Mesenchymal stem cell (in vitro differentiated cells and primary cell): ENCODE measurements at regions not wholly inside any gene's neighbourhood (a gene's known extent, or its start where the extent isn't known, plus 50 kb on each side); places are given as distances from the start of the nearest gene placed in this dataset.
"Not testable (repeated sequence)": the region's sequence is repeated elsewhere in the genome, so short reads cannot be mapped to it uniquely, and the experiment has no call there.

Experiments used
- DNase-seq: peaks from one replicate; pipeline ENCODE4 v3.0.0-alpha.2; 2013
- H2AFZ ChIP-seq: one replicate; pipeline ENCODE4 v1.6.1; 2013; ENCODE audit warnings: low read depth, mild to moderate bottlenecking, control low read depth, inconsistent platforms, low read length, moderate library complexity
- H2AK5ac ChIP-seq: 2 replicates; pipeline ENCODE4 v1.6.1; 2013; ENCODE audit warnings: low read length, moderate library complexity, mild to moderate bottlenecking, inconsistent platforms; ENCODE audit not compliant: severe bottlenecking
- H2BK120ac ChIP-seq: one replicate; pipeline ENCODE4 v1.6.1; 2013; ENCODE audit warnings: low read depth, mild to moderate bottlenecking, inconsistent platforms, low read length, moderate library complexity
- H2BK12ac ChIP-seq, 2 experiments: one replicate each; pipeline ENCODE4 v1.6.1; 2013; ENCODE audit warnings: inconsistent platforms in 2 of 2, low read length in 2 of 2, mild to moderate bottlenecking in 2 of 2, moderate library complexity in 2 of 2, control low read depth in 1 of 2
- H2BK15ac ChIP-seq: one replicate; pipeline ENCODE4 v1.6.1; 2013; ENCODE audit warnings: mild to moderate bottlenecking, low read depth, inconsistent platforms; ENCODE audit not compliant: poor library complexity, severe bottlenecking
- H2BK5ac ChIP-seq: 2 replicates; pipeline ENCODE4 v1.6.1; 2013; ENCODE audit warnings: low read depth, mild to moderate bottlenecking, low read length, control low read depth, inconsistent platforms; ENCODE audit not compliant: poor library complexity, severe bottlenecking
- H3K14ac ChIP-seq, 2 experiments: one replicate each; pipeline ENCODE4 v1.6.1; 2013; ENCODE audit warnings: inconsistent platforms in 2 of 2, low read length in 2 of 2, control low read depth in 1 of 2, mild to moderate bottlenecking in 1 of 2, moderate library complexity in 1 of 2
- H3K18ac ChIP-seq, 2 experiments: one replicate each; pipeline ENCODE4 v1.6.1; 2013; ENCODE audit warnings: inconsistent platforms in 2 of 2, low read length in 2 of 2, control low read depth in 1 of 2, low read depth in 1 of 2, mild to moderate bottlenecking in 1 of 2
- H3K23ac ChIP-seq, 2 experiments: one replicate each; pipeline ENCODE4 v1.6.1; 2013; ENCODE audit warnings: inconsistent platforms in 2 of 2, low read length in 2 of 2, mild to moderate bottlenecking in 2 of 2, moderate library complexity in 2 of 2, control low read depth in 1 of 2
- H3K27ac ChIP-seq: 2 replicates; pipeline ENCODE4 v1.5.1; 2013; ENCODE audit warnings: mild to moderate bottlenecking, moderate library complexity, low read length, control low read depth, inconsistent platforms; ENCODE audit not compliant: poor library complexity, severe bottlenecking
- H3K27me3 ChIP-seq, 2 experiments: 2 replicates each; pipeline versions ENCODE4 v1.6.1 to v1.7.0; 2013; ENCODE audit warnings: low read length in 2 of 2, mild to moderate bottlenecking in 2 of 2, moderate library complexity in 2 of 2, control low read depth in 1 of 2, inconsistent platforms in 1 of 2; ENCODE audit not compliant: control insufficient read depth in 1 of 2, insufficient read depth in 1 of 2
- H3K36me3 ChIP-seq, 2 experiments: 2 replicates each; pipeline versions ENCODE4 v1.6.1 to v1.7.0; 2013; ENCODE audit warnings: low read length in 2 of 2, control low read depth in 1 of 2, inconsistent platforms in 1 of 2, low read depth in 1 of 2, mild to moderate bottlenecking in 1 of 2; ENCODE audit not compliant: insufficient read depth in 2 of 2, control insufficient read depth in 1 of 2
- H3K4ac ChIP-seq, 2 experiments: one replicate each; pipeline ENCODE4 v1.6.1; 2013; ENCODE audit warnings: inconsistent platforms in 2 of 2, low read length in 2 of 2, mild to moderate bottlenecking in 2 of 2, moderate library complexity in 2 of 2, control low read depth in 1 of 2, low read depth in 1 of 2
- H3K4me1 ChIP-seq: 2 replicates; pipeline ENCODE4 v1.6.1; 2013; ENCODE audit warnings: low read depth, low read length, control low read depth; ENCODE audit not compliant: control insufficient read depth, insufficient read depth
- H3K4me2 ChIP-seq: 2 replicates; pipeline ENCODE4 v1.6.1; 2013; ENCODE audit warnings: low read length, mild to moderate bottlenecking, inconsistent platforms; ENCODE audit not compliant: poor library complexity, severe bottlenecking
- H3K4me3 ChIP-seq, 2 experiments: 2 replicates each; pipeline versions ENCODE4 v1.5.1 to v1.7.0; 2013; ENCODE audit warnings: low read length in 2 of 2, mild to moderate bottlenecking in 2 of 2, control low read depth in 1 of 2, low read depth in 1 of 2; ENCODE audit not compliant: insufficient read depth in 1 of 2
- H3K79me1 ChIP-seq: replicated peaks from 2 replicates; pipeline ENCODE4 v1.6.1; 2013; ENCODE audit warnings: mild to moderate bottlenecking, control low read depth, low read length, inconsistent platforms; ENCODE audit not compliant: poor library complexity, severe bottlenecking
- H3K9ac ChIP-seq: 2 replicates; pipeline ENCODE4 v1.7.0; 2013; ENCODE audit warnings: mild to moderate bottlenecking, low read length, moderate library complexity
- H3K9me3 ChIP-seq: 2 replicates; pipeline ENCODE4 v1.7.0; 2013; ENCODE audit warnings: mild to moderate bottlenecking, low read length; ENCODE audit not compliant: control insufficient read depth
- H4K8ac ChIP-seq: one replicate; pipeline ENCODE4 v1.6.1; 2013; ENCODE audit warnings: inconsistent platforms, mild to moderate bottlenecking, low read length, moderate library complexity
- H4K91ac ChIP-seq: one replicate; pipeline ENCODE4 v1.6.1; 2013; ENCODE audit warnings: mild to moderate bottlenecking, low read length, inconsistent platforms
- WGBS: methylation state at CpG from one replicate; pipeline ENCODE4 v1.1.7; 2013; ENCODE audit warnings: mixed read lengths; 5-methylcytosine and 5-hydroxymethylcytosine counted together

- H3K27me3 ChIP-seq = no peaks in the 10 kb centered on the region
- no peak overlapping the region for H3K23ac ChIP-seq
- no peak overlapping the region for H4K91ac ChIP-seq
- H3K9ac ChIP-seq = no peak overlapping the region
- H3K14ac ChIP-seq = no peak overlapping the region
- H4K8ac ChIP-seq = no peak overlapping the region
- no peak overlapping the region for H2BK15ac ChIP-seq
- no peak overlapping the region for H2AFZ ChIP-seq
- no peak overlapping the region for H3K4me3 ChIP-seq
- no peaks in the 10 kb centered on the region for H3K4me1 ChIP-seq
- no peak for DNase-seq
- H2BK12ac ChIP-seq = no peak overlapping the region
- H3K36me3 ChIP-seq = no peaks in the 10 kb centered on the region
- no peaks in the 10 kb centered on the region for H3K79me1 ChIP-seq
- H3K4me2 ChIP-seq = no peak overlapping the region
- H3K27ac ChIP-seq = no peak overlapping the region
- H2BK120ac ChIP-seq = no peak overlapping the region
- no peak overlapping the region for H3K4ac ChIP-seq
- H3K9me3 ChIP-seq = no peaks in the 10 kb centered on the region
- no peak overlapping the region for H2AK5ac ChIP-seq
- no peak overlapping the region for H2BK5ac ChIP-seq
- no peak overlapping the region for H3K18ac ChIP-seq
Observed at GRCh38 chr21:9008636-9009035, 1512.7 kb upstream of the TPTE start.

DNA sequence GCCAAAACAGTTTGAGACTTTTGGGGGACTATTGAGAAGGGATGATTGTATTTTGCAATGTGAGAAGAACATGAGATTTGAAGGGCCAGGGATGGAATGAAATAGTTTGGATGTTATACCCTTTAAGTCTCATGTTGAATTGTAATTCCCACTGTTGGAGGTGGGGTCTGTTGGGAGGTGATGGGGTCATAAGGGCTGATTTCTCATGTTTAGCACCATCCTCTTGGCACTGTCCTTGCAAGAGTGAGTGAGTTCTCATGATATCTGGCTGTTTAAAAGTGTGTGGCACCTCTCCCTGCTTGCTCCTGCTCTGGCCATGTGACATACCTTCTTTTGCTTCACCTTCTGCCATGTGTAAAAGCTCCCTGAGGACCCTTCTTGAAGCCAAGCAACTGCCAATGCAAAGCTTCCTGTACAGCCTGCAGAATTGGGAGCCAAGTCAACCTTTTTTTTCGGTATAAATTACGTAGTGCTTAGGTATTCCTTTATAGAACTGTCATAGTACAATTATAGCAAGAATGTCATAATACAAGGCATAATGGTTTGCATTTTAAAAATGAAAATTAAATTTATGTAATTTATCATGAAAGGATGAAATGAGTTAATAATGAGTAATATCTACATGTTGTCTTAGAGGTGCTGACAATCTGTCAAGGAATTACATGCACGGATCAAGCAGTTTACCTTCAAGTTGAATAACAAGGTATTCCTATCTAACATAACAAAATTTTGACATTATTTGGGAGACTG is 1511.9 kb upstream of the TPTE start:
- not testable (repeated sequence) for H2BK5ac ChIP-seq, H2BK120ac ChIP-seq, H2BK15ac ChIP-seq, H3K4me3 ChIP-seq, H2AK5ac ChIP-seq, H3K4ac ChIP-seq, H4K91ac ChIP-seq, H2AFZ ChIP-seq, H3K36me3 ChIP-seq, H3K27me3 ChIP-seq, H3K4me1 ChIP-seq, H2BK12ac ChIP-seq, H3K14ac ChIP-seq, H4K8ac ChIP-seq, H3K4me2 ChIP-seq, DNase-seq, H3K79me1 ChIP-seq, H3K9ac ChIP-seq, H3K18ac ChIP-seq, H3K9me3 ChIP-seq, H3K27ac ChIP-seq, H3K23ac ChIP-seq
- 41% methylated on average over 2 of the region's 3 CpGs for WGBS

DNA sequence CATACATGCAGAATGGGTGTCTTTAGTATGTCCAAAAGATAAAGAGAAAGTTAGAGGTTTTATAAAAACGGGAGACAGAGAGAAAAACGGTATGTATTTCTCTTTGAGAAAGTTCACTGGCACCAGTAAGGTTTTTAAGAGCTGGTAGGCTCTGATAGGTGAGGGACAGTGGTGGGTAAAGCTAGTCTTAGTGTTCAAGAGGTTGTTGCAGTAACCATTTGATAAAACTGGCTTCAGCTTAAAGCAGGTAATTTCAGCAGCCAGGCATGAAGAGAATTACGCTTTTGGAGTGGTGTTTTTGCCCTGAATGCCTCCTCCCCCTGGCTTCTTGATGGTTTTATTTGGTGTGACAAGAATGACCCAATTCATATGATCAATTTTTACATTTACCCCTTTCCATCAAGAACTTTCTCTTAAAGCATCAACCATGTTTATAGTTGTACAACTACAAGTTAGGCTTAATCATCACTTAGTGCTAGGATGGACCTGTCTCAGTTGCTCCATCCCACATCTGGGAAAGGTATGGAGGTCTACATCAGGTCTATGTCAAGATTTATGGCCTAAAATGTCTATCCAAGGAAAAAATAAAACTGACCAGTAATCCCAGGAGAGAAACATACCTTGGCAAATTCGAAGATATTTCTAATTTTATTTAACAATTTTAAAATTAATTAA is 1511.1 kb upstream of the TPTE start:
- H3K4me1 ChIP-seq, H3K4me2 ChIP-seq, H3K9me3 ChIP-seq, H3K23ac ChIP-seq, H3K4ac ChIP-seq, H3K9ac ChIP-seq, H3K79me1 ChIP-seq, H4K91ac ChIP-seq, H3K36me3 ChIP-seq, H2BK120ac ChIP-seq, H4K8ac ChIP-seq, H2AFZ ChIP-seq, H2AK5ac ChIP-seq, H2BK12ac ChIP-seq, DNase-seq, H2BK5ac ChIP-seq, H3K27ac ChIP-seq, H3K27me3 ChIP-seq, H3K14ac ChIP-seq, H3K4me3 ChIP-seq, H2BK15ac ChIP-seq, H3K18ac ChIP-seq: not testable (repeated sequence)
- 9% methylated on average over 3 of the region's 4 CpGs for WGBS

DNA sequence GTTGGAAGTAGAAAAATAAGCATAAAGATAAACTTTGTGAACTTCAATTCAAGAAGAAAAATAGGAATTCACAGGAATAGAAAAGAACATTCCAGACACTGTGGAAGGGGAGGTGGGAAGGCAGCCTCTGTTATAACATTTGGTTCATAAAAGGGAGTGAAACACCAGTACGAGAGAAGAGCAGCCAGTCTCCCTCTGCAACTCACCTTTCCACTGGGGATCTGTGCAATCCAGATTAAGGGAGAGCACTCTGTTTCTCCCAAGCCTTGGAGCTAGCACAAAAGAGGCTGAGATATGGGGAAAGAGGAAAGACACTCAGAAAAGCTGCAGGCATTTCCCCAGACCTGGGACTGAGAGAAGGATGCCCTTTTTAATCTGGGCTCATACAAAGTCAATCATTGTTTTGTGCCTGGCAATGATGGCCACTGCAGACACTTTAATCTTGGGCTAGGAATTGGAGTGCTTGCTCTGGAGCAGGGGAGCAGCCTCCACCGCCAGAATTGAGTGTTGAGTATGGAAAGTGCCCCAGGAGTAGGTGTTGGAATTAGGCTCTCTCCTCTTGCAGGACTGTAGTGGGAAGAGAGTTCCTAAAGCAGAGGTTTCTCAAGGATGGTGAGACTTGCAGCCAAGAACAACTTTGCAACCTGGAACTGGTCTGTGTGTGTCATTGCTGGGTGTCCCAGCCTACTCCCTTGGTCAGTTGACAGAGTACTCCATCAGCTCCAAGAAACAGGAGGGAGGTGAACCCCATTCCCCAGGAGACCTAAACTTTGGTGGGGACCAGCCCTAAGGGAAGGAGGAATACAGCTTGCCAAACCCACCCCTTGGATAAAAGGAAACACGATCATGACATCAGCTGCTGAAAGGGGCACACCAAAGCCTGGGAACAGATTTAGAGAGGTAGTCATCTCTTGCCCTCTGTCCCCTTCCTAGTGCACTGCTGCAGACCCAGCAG is 1510.2 kb upstream of the TPTE start:
- H2BK120ac ChIP-seq, H2AK5ac ChIP-seq, H3K9me3 ChIP-seq, H3K27me3 ChIP-seq, H3K79me1 ChIP-seq, DNase-seq, H3K23ac ChIP-seq, H3K9ac ChIP-seq, H2BK5ac ChIP-seq, H4K91ac ChIP-seq, H3K4me1 ChIP-seq, H3K27ac ChIP-seq, H2BK15ac ChIP-seq, H3K4ac ChIP-seq, H3K4me2 ChIP-seq, H3K4me3 ChIP-seq, H3K14ac ChIP-seq, H3K18ac ChIP-seq, H3K36me3 ChIP-seq, H4K8ac ChIP-seq, H2AFZ ChIP-seq, H2BK12ac ChIP-seq: not testable (repeated sequence)
- WGBS = 40% methylated on average over 3 of the region's 3 CpGs
